ENCODE measurements at regions not wholly inside any gene's neighbourhood (a gene's known extent, or its start where the extent isn't known, plus 50 kb on each side); places are given as distances from the start of the nearest gene placed in this dataset.

- TF ChIP-seq KDM1A (IDR thresholded peaks at IDR 0.05; ENCODE audit: borderline replicate concordance, low read length) (no peak), HDAC2 (IDR thresholded peaks at IDR 0.05; ENCODE audit: borderline replicate concordance in 1 of 2, low read depth in 2 of 2, low read length in 2 of 2) (no peak), POLR2AphosphoS5 (IDR thresholded peaks at IDR 0.05; ENCODE audit: low read depth, low read length) (no peak), SRF (IDR thresholded peaks at IDR 0.05; ENCODE audit: low read depth, low read length) (no peak)
- TF ChIP-seq, protein P1, sequence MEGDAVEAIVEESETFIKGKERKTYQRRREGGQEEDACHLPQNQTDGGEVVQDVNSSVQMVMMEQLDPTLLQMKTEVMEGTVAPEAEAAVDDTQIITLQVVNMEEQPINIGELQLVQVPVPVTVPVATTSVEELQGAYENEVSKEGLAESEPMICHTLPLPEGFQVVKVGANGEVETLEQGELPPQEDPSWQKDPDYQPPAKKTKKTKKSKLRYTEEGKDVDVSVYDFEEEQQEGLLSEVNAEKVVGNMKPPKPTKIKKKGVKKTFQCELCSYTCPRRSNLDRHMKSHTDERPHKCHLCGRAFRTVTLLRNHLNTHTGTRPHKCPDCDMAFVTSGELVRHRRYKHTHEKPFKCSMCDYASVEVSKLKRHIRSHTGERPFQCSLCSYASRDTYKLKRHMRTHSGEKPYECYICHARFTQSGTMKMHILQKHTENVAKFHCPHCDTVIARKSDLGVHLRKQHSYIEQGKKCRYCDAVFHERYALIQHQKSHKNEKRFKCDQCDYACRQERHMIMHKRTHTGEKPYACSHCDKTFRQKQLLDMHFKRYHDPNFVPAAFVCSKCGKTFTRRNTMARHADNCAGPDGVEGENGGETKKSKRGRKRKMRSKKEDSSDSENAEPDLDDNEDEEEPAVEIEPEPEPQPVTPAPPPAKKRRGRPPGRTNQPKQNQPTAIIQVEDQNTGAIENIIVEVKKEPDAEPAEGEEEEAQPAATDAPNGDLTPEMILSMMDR (IDR thresholded peaks at IDR 0.05; ENCODE audit: control extremely low read depth in 1 of 3, insufficient read depth in 1 of 3, low read depth in 1 of 3, low read length in 3 of 3), result no peak
Observed at GRCh38 chr5:102627315-102627714, 127.8 kb upstream of the PAM start.
